ENCODE measurements at regions not wholly inside any gene's neighbourhood (a gene's known extent, or its start where the extent isn't known, plus 50 kb on each side); places are given as distances from the start of the nearest gene placed in this dataset.

- no peak for DNase-seq (ENCODE audit: low read depth in 2 of 2)
Measured at GRCh38 chr1:219276049-219276738, 102.5 kb downstream of the LYPLAL1 start.

- no peak for DNase-seq (ENCODE audit: low read depth in 2 of 2)
Measured at GRCh38 chr1:219273088-219273686, 99.5 kb downstream of the LYPLAL1 start.

GRCh38 chr1:219271818-219272535 lies 98.3 kb downstream of the LYPLAL1 start:
- no peak for DNase-seq (ENCODE audit: low read depth in 2 of 2)

GRCh38 chr1:219269171-219269570 lies 95.5 kb downstream of the LYPLAL1 start:
- DNase-seq (ENCODE audit: low read depth in 2 of 2): no peak

GRCh38 chr1:219266524-219266923 lies 92.8 kb downstream of the LYPLAL1 start:
- no peak for DNase-seq (ENCODE audit: low read depth in 2 of 2)

GRCh38 chr1:219265026-219265515 lies 91.4 kb downstream of the LYPLAL1 start:
- DNase-seq (ENCODE audit: low read depth in 2 of 2): no peak

GRCh38 chr1:219264561-219264960 lies 90.9 kb downstream of the LYPLAL1 start:
- no peak for DNase-seq (ENCODE audit: low read depth in 2 of 2)
